ENCODE measurements at regions not wholly inside any gene's neighbourhood (a gene's known extent, or its start where the extent isn't known, plus 50 kb on each side); places are given as distances from the start of the nearest gene placed in this dataset.
"Not testable (repeated sequence)": the region's sequence is repeated elsewhere in the genome, so short reads cannot be mapped to it uniquely, and the experiment has no call there.

- no peak for DNase-seq
Measured at GRCh38 chr12:127480775-127481314, 786.1 kb upstream of the TMEM132C start.

DNA sequence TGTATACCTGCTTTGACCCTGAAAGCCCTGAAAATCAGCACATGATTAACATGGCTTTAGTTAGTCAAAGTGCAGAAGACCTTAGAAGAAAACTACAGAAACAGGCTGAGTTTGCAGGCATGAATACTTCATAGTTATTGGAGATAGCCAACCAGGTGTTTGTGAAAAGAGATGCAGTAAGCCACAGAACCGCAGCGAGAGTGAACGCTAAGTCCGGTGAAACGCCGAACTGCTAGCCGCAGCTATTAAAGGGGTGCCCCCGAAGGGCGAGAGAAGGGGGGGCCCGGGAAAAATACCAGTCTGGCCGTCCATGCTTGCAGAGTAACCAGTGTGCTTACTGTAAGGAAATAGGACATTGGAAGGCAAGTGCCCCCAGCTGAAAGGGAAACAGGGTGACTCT, 784.0 kb upstream of the TMEM132C start:
- DNase-seq, result no peak

DNA sequence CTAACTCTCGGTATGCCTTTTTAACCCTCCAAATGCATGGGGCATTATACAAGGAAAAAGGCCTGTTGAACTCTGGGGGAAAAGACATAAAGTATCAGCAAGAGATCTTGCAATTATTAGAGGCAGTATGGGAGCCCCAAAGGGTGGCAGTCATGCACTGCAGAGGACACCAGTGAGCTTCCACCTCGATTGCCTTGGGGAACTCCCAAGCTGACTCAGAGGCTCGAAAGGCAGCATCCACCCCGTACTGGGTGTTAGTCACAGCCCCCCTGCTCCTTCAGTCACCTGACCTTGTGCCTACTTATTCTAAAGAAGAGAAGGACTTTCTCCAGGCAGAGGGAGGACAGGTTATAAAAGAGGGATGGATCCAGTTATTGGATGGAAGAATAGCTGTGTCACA, 781.4 kb upstream of the TMEM132C start:
- no peak for DNase-seq

DNA sequence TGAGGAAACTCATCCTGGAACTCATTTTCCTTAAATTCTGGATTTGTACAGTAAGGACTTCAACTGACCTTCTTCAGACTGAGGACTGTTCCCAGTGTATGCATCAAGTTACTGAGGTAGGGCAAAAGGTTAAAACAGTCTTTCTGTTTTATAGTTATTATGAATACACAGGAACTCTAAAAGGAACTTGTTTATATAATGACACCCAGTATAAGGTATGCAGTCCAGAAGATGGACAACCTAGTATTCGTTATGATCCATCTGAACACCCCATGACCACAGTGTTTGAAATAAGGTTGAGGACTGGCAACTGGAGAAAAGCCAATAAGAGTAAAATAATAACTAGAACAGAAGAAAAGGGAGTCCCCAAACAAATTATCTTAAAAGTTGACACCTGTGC, 779.9 kb upstream of the TMEM132C start:
- no peak for DNase-seq

GRCh38 chr12:127489061-127489460, 777.9 kb upstream of the TMEM132C start:
- no peak for DNase-seq

GRCh38 chr12:127494961-127495915, 771.7 kb upstream of the TMEM132C start:
- no peak for DNase-seq

DNA sequence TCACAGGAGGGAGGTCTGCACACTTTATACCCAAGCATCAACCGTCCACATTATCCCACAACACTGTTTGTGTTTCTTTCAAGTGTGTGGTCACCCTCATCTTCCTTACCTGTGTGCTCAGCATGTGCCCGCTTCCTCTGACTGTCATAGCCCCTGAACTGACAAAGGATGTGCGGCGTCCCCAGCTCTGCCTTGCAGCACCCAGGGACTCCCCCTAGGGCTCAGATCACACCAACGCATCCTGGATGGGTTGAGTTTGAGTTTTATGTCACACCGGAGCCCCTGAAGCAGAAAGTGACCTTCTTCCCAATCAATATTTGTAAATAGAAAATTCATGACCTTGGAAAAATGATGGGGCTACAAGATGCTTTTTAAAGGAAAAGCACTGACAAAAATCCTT, 770.7 kb upstream of the TMEM132C start:
- DNase-seq, result no peak

GRCh38 chr12:127500512-127501035, 766.4 kb upstream of the TMEM132C start:
- DNase-seq, result no peak

DNA sequence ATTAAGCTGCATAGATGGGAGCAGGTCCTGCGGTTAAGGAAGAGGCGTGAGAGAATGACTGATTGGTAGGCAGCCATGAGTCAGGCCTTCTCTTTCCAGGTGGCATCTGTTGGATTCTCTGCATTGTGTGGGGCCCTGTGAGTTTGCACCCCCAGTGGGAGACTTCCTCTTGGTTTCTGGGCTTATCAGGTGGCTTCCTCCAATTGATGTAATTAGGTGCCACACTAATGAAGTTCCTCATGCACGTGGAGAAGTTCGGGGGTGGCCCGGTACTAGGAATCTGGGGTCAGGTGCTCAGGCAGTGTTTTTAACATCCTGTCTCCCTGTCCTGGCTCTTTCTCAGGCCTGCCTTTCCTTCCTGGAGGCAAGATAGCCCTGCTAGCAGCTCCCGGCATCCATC, 765.1 kb upstream of the TMEM132C start:
- no peak for DNase-seq

GRCh38 chr12:127503246-127503645, 763.7 kb upstream of the TMEM132C start:
- DNase-seq, result no peak

GRCh38 chr12:127503996-127504395, 763.0 kb upstream of the TMEM132C start:
- not testable (repeated sequence) for DNase-seq

DNA sequence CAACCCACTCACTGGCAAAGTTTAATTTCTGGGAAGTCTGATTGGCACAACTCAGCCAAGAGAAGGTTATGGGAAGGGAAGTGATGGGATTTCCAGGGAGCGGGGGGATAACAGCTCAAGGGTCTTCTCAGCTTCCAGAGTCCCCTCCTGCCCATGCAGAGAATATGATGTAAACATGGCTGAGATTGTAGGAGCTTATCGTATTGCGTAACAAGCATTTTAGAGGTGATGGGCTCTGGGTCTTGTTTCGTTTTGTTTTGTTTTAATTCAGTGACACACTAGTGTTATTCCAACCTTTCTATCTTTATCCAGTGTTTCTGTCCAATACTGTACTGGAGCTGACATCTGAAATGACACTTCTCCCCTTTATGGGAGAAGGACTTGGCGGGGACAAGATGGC, 762.1 kb upstream of the TMEM132C start:
- DNase-seq, result no peak

DNA sequence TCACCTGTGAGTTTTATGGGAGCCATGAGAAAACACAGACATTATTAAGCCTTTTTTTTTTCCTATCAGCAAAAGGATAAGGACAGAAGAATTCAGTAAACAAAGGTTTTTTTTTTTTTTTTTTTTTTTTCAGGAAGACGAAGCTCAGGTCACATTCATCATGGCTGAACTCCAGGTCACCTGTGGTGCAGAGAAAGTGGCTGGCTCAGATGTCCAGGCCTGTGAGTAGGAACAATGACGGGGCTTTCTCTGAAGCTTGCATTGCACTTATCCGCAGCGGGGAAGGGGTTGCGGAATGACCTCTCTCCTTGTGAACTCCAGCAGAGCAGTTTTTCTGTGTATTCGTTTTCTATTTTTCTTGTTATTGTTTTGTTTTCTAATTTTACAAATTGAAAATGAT, 759.6 kb upstream of the TMEM132C start:
- DNase-seq, result no peak

DNA sequence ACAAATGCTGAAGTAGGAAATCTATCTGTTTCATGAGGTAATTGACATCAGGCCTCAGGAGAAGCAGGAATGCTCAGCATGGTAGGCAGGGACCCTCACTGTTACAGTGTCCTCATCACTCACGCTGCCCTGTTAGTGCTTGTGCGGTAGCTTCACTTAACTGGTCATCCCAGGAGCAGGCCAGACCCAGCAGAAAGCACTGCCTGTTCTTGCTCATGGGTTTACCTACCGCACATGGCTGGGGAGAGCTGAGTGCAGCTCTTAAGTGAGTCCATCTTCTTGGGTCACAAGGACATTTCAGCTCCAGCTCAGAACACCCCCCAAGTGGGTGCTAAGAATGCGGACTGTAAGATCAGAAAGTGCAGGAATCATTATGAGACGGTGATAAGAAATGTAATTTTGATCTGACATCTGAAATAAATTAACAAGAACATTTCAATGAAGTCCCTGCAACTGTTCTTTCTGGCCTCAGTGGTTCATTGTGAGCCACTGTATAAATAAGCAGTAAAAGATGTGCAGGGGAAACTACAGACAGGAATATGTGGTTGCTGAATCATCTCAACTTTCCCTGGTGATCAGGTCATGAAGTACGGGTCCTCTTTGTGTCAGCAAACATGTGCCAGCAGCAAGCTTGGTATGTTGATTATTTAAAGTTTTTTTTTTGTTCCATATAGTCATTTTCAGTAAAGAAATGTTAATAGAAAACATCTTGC, 757.7 kb upstream of the TMEM132C start:
- DNase-seq, result no peak

- no peak for DNase-seq
Measured at GRCh38 chr12:127515941-127516340, 751.0 kb upstream of the TMEM132C start.

- no peak for DNase-seq
Measured at GRCh38 chr12:127516467-127516866, 750.5 kb upstream of the TMEM132C start.

GRCh38 chr12:127519779-127520178, 747.2 kb upstream of the TMEM132C start:
- no peak for DNase-seq

- DNase-seq, result no peak
Measured at GRCh38 chr12:127526925-127527324, 740.0 kb upstream of the TMEM132C start.

DNA sequence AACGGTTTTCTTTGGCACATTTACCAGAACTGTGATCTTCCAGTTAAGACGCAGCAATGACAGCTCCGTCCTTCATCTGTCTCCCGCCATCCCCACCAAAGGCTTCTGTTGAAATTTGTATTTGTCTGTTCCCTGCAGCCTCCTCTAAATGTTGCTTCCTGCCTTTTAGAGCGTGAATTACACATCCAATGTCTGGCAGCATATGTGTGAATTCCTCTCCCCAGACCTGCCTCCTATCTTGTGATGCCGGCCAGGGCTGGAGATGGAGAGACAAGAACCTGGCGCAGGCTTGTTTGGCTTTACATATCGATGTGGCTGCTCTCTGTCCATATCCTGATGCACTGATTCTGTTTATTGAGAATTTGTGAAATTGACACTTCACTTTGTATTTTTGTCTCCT, 738.4 kb upstream of the TMEM132C start:
- DNase-seq, result no peak

GRCh38 chr12:127531542-127531941, 735.4 kb upstream of the TMEM132C start:
- DNase-seq, result no peak

- no peak for DNase-seq
Measured at GRCh38 chr12:127533353-127533752, 733.6 kb upstream of the TMEM132C start.

GRCh38 chr12:127536833-127537428, 730.0 kb upstream of the TMEM132C start:
- no peak for DNase-seq

DNA sequence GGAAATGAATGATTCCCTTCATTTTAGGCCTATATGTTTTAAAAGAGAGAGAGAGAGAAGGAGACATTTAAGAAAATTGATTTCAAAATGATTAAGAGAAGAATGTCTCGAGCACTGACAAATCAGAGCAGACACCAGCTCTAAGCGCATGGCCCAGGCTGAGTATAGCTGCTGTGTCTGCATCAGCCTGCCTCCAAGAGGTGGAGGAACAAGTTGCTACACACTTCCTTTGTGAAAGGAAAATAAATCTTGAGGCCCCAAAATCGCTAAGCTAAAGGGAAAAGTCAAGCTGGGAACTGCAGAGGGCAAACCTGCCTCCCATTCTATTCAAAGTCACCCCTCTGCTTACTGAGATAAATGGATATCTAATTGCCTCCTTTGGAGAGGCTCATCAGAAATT, 728.7 kb upstream of the TMEM132C start:
- no peak for DNase-seq

All from NCI-H1694 (cell line).